Vagina (tissue), 2 donors: ENCODE measurements at regions not wholly inside any gene's neighbourhood (a gene's known extent, or its start where the extent isn't known, plus 50 kb on each side); places are given as distances from the start of the nearest gene placed in this dataset.

ENCODE experiments used
- POLR2A ChIP-seq, 2 donors: fragments of 450-650 bp; IDR thresholded peaks; one replicate each; pipeline ENCODE4 v1.6.1; 2017; ENCODE audit warnings: antibody characterized with exemption in 2 of 2, mild to moderate bottlenecking in 2 of 2, moderate library complexity in 2 of 2
- TF ChIP-seq, protein P1 (sequence below), 3 experiments: fragments of 450-650 bp in 2 of 3; fragments of 200-600 bp in 1 of 3; sonication (generic) in 1 of 3; IDR thresholded peaks; one replicate each; pipeline ENCODE4 v1.5.1; 2017 to 2019; ENCODE audit warnings: antibody characterized with exemption in 3 of 3, mild to moderate bottlenecking in 2 of 3, moderate library complexity in 2 of 3

DNA sequence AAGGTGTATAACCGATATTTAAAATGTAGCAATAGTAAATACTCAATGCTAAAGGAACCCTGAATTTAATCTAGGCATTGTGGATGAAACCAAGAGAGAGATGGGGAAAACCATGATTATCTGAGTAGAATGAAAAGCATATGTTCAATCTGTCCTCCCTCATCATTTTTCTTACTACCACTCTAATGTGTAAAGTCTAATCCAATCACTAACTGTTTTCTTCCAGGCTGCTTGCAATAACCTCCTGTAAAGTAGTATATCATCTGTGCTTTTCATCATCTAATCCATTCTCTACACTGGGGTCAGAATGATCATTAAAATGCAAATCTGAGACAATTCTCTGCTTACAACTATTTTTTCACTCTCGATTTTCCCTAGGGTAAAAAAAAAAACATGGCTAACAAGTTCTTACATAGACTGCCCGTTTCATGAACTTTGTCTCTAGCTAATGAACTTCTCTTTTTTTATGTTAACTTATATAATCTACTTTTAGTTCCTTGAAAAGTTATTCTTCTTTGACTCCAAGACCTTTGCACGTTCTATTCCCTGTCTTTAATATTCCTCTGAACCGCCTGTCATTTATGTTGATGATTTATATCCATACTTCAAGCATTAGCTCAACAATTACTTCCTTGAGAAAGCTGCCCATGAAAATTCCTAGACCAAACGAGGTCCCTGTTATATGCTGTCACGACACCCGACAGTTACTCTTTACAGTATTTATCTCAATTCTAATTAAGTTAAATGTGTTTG is 94.7 kb upstream of the SLC8A1 start:
- no peak for TF ChIP-seq POLR2A (IDR thresholded peaks at IDR 0.05)
- TF ChIP-seq, protein P1, sequence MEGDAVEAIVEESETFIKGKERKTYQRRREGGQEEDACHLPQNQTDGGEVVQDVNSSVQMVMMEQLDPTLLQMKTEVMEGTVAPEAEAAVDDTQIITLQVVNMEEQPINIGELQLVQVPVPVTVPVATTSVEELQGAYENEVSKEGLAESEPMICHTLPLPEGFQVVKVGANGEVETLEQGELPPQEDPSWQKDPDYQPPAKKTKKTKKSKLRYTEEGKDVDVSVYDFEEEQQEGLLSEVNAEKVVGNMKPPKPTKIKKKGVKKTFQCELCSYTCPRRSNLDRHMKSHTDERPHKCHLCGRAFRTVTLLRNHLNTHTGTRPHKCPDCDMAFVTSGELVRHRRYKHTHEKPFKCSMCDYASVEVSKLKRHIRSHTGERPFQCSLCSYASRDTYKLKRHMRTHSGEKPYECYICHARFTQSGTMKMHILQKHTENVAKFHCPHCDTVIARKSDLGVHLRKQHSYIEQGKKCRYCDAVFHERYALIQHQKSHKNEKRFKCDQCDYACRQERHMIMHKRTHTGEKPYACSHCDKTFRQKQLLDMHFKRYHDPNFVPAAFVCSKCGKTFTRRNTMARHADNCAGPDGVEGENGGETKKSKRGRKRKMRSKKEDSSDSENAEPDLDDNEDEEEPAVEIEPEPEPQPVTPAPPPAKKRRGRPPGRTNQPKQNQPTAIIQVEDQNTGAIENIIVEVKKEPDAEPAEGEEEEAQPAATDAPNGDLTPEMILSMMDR (IDR thresholded peaks at IDR 0.05), result no peak
